GM19238 (cell line): ENCODE measurements at regions not wholly inside any gene's neighbourhood (a gene's known extent, or its start where the extent isn't known, plus 50 kb on each side); places are given as distances from the start of the nearest gene placed in this dataset.
"Not testable (repeated sequence)": the region's sequence is repeated elsewhere in the genome, so short reads cannot be mapped to it uniquely, and the experiment has no call there.

Experiments
- DNase-seq: peaks from one replicate; pipeline ENCODE4 v3.0.0; 2011; ENCODE audit warnings: low spot score; ENCODE audit not compliant: insufficient read length

GRCh38 chr1:96059736-96060135 lies 661.8 kb upstream of the PTBP2 start:
- DNase-seq = no peak

- DNase-seq = no peak
Measured at GRCh38 chr1:96060621-96061020, 661.0 kb upstream of the PTBP2 start.

- DNase-seq = no peak
Measured at GRCh38 chr1:96072021-96072420, 649.6 kb upstream of the PTBP2 start.

GRCh38 chr1:96073100-96073499 lies 648.5 kb upstream of the PTBP2 start:
- DNase-seq = no peak

GRCh38 chr1:96074422-96074821 lies 647.2 kb upstream of the PTBP2 start:
- DNase-seq = no peak

GRCh38 chr1:96074876-96075577 lies 646.6 kb upstream of the PTBP2 start:
- DNase-seq = no peak

GRCh38 chr1:96075704-96076455 lies 645.7 kb upstream of the PTBP2 start:
- DNase-seq = no peak

- no peak for DNase-seq
Measured at GRCh38 chr1:96076589-96076988, 645.0 kb upstream of the PTBP2 start.

- DNase-seq = no peak
Measured at GRCh38 chr1:96079581-96079980, 642.0 kb upstream of the PTBP2 start.

GRCh38 chr1:96080925-96081324 lies 640.7 kb upstream of the PTBP2 start:
- no peak for DNase-seq

- DNase-seq = no peak
Measured at GRCh38 chr1:96087719-96088118, 633.9 kb upstream of the PTBP2 start.

GRCh38 chr1:96090134-96090533 lies 631.5 kb upstream of the PTBP2 start:
- no peak for DNase-seq

- no peak for DNase-seq
Measured at GRCh38 chr1:96095849-96096612, 625.6 kb upstream of the PTBP2 start.

- DNase-seq = no peak
Measured at GRCh38 chr1:96096613-96097321, 624.8 kb upstream of the PTBP2 start.

GRCh38 chr1:96104506-96104905 lies 617.1 kb upstream of the PTBP2 start:
- no peak for DNase-seq

- no peak for DNase-seq
Measured at GRCh38 chr1:96104906-96105305, 616.7 kb upstream of the PTBP2 start.

- DNase-seq = no peak
Measured at GRCh38 chr1:96116731-96117130, 604.9 kb upstream of the PTBP2 start.

GRCh38 chr1:96130432-96130831 lies 591.2 kb upstream of the PTBP2 start:
- no peak for DNase-seq

- DNase-seq = no peak
Measured at GRCh38 chr1:96144636-96145035, 576.9 kb upstream of the PTBP2 start.

GRCh38 chr1:96145492-96145891 lies 576.1 kb upstream of the PTBP2 start:
- DNase-seq = no peak

GRCh38 chr1:96152957-96153356 lies 568.6 kb upstream of the PTBP2 start:
- not testable (repeated sequence) for DNase-seq

- DNase-seq = no peak
Measured at GRCh38 chr1:96157101-96157500, 564.5 kb upstream of the PTBP2 start.
